DMS53 treated with DMSO at 0.1 percent for 48 hours (cell line): ENCODE measurements at regions not wholly inside any gene's neighbourhood (a gene's known extent, or its start where the extent isn't known, plus 50 kb on each side); places are given as distances from the start of the nearest gene placed in this dataset.
"Not testable (repeated sequence)": the region's sequence is repeated elsewhere in the genome, so short reads cannot be mapped to it uniquely, and the experiment has no call there.

Experiments
- DNase-seq: peaks from one replicate; lab custom pipeline; 2025; ENCODE audit not compliant: unreplicated experiment; lab: John Stamatoyannopoulos, UW

- no peak for DNase-seq
Observed at GRCh38 chr14:28152453-28153044, 614.0 kb upstream of the FOXG1 start.

DNA sequence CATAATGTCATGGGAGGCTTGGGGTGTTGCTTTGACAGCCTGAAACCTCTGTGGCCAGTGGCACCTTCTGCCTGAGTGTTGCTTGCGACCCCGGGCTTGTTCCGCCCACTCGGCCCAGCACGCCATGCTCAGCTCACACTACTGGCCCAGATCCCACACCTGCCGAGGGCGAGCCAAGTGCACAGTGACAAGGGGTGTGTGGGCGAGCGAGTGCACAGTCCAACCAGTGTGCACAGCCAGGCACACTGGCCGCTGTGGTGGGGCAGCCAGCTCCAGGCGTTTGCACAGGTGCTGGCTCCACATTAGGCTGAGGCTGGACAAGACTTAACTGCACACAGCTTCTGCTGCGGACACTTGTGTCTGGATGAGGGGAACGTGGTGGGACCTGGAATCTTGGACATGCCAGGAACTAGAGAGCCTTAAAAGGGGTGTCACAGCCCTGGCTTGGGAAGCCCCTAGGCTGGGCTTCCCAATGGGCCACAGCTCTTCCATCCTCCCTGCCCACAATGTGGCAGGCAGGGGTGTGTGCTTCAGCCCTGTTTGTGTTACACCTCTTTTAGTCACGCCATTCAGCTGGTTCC lies 609.2 kb upstream of the FOXG1 start:
- no peak for DNase-seq

- no peak for DNase-seq
Observed at GRCh38 chr14:28157887-28158791, 608.4 kb upstream of the FOXG1 start.

DNA sequence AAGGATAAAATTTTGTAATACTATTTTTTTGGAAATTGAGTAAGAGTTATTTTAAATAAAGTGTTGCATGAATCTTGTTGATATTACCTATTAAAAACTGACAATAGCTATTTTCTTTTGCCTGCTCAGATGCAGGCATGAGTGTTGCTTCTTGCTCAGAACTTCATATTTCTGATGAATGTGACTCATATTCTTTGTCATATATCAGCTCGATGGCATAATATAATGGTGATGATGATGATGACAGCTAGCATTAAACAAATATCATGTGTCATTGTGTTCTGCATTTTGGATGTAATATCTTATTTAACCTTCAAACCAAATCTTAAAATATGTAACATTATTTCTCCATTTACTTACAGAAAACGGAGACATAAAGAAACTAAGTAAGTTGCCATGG lies 605.5 kb upstream of the FOXG1 start:
- no peak for DNase-seq

- no peak for DNase-seq
Observed at GRCh38 chr14:28163233-28163632, 603.4 kb upstream of the FOXG1 start.

DNA sequence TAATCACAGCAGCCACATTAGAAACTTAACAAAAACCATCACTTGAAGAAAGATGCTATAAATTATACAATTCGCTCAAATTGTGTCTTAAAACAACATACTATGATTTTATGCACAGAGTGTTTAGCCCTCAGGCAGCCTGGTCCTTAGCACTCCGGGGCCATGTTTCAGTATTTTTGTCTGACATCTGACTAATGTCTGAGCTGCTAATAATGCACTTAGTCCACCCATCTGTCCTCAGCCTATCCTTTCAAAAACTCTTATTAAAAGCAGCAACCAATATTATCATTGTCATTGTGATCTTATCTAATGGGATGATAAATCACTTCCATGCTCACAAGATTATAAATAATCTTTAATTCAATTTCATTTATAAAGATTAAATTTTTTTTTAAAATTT lies 602.7 kb upstream of the FOXG1 start:
- no peak for DNase-seq

- not testable (repeated sequence) for DNase-seq
Observed at GRCh38 chr14:28187902-28188830, 578.4 kb upstream of the FOXG1 start.

GRCh38 chr14:28196878-28197277 lies 569.7 kb upstream of the FOXG1 start:
- DNase-seq, result no peak

DNA sequence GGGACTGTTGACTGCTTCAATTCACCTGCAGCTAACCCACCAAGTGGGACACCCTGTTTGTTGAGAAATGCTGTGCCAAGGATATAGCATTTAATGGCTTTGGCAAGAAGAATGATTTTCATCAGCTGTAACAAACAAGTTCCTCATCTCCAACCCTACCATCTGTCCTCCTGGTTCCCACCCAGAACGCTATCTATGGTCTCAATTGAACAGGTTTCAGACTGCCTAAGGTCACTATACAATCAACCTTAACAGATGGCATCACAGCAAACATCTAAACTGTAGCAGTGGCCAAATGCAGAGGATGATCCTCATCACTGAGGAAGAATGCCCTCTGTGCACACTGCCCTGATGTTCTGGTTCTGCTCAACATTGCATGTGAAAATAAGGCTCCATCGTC lies 546.2 kb upstream of the FOXG1 start:
- no peak for DNase-seq

DNA sequence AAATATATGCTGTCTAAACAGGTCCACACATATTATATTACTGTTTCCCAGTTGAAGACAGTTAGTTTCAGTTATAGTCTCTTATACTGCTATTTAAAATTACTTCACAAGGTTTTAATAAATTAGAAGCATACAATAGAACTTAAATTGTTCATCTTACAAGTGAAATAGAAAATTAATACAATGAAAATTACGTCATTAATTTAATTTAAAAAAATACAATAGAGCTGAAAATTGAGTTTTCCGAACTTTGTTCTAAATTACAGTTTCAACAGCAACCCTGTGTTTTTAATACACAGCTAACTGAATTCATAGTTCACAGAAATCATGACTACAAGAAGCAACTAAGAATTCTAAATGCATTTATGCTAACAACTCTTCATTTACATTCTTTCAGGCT lies 525.7 kb upstream of the FOXG1 start:
- no peak for DNase-seq

DNA sequence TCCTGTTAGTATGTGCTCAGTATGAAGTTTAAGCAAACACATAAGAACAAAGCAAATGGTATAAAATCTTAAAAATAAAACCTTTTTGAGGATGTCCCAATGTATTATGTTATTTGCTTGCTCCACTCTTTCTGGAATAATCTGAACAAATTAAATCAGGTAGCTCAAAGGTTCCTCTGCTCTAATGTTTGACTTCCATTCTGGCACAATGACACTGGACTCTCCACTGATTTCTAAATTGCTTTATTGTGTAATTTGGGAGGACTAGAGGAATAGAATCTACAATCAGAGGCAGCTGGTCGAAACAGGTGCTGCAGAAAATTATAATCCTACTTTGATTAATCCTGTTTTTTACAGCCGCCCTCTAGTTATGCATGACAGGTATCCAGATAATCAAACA lies 523.7 kb upstream of the FOXG1 start:
- DNase-seq, result no peak

- no peak for DNase-seq
Observed at GRCh38 chr14:28243600-28243999, 523.0 kb upstream of the FOXG1 start.

DNA sequence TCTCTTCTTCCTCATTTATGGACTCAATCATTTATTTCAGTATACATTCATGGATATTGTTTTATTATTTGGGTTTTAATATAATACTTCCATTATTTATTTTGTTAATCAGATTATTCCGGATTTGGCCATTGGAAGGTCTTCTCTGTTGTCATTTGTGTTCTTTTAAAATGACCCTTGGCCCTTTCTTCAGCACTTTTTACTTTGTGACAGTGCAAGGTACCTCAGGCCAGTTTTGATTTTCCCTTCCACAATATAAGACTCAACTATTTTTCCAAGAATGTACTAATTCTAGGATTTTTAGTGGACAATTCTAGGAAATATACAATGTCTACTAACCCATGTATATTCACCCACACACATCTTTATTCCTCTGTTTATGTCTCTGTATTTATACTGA lies 521.4 kb upstream of the FOXG1 start:
- DNase-seq, result no peak

DNA sequence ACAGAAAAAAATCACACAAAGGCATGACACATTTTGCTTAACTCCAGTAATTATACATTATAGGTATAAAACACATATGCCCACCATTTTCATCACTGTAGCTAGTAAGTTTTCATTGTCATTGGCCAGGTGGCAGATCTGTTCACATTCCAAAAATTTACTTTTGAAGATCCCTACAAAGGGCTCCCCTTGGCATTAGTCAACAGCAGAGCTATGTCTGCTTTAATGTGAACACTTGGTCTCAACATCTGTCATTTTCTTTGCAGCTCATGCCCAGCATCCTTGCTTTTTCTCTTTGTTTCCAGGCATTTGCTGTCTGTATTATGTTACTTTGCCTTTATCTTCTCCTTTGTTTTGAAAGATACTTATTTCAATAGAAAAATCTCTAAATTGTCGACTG lies 519.1 kb upstream of the FOXG1 start:
- no peak for DNase-seq

GRCh38 chr14:28252124-28252523 lies 514.5 kb upstream of the FOXG1 start:
- DNase-seq, result not testable (repeated sequence)

- no peak for DNase-seq
Observed at GRCh38 chr14:28254768-28255167, 511.8 kb upstream of the FOXG1 start.

DNA sequence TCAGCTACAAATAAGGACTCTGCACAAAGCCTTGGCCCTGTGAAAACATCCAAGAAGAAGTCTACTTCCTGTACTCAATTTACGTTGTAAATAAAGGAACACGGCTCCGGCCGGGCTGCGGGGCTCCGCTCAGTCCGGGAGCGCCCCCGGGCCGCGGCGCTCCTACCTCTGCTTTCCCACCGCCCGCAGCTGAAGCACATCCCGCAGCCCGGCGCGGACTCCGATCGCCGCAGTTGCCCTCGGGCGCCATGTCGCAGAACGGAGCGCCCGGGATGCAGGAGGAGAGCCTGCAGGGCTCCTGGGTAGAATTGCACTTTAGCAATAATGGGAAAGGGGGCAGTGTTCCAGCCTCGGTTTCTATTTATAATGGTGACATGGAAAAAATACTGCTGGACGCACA lies 502.3 kb upstream of the FOXG1 start:
- DNase-seq, result peak; percentile 19

GRCh38 chr14:28272270-28272669 lies 494.3 kb upstream of the FOXG1 start:
- DNase-seq, result no peak

GRCh38 chr14:28280530-28280929 lies 486.1 kb upstream of the FOXG1 start:
- DNase-seq, result no peak

- no peak for DNase-seq
Observed at GRCh38 chr14:28280997-28281598, 485.5 kb upstream of the FOXG1 start.
